ENCODE measurements at regions not wholly inside any gene's neighbourhood (a gene's known extent, or its start where the extent isn't known, plus 50 kb on each side); places are given as distances from the start of the nearest gene placed in this dataset.

GRCh38 chr3:106700981-106701380 lies 676.3 kb upstream of the CCDC54 start:
- no peak for DNase-seq (ENCODE audit: low read depth, low spot score)
- in situ Hi-C loops (cut with HindIII; ENCODE audit: low pct_unique_long_range_greater_than_20kb, low sequenced_read_pairs): no loop called here

GRCh38 chr3:106703524-106703923 lies 673.7 kb upstream of the CCDC54 start:
- in situ Hi-C loops (cut with HindIII; ENCODE audit: low pct_unique_long_range_greater_than_20kb, low sequenced_read_pairs): no loop called here
- no peak for DNase-seq (ENCODE audit: low read depth, low spot score)

- in situ Hi-C loops (cut with HindIII; ENCODE audit: low pct_unique_long_range_greater_than_20kb, low sequenced_read_pairs): no loop called here
- no peak for DNase-seq (ENCODE audit: low read depth, low spot score)
Observed at GRCh38 chr3:106707347-106707746, 669.9 kb upstream of the CCDC54 start.

GRCh38 chr3:106710596-106710995 lies 666.6 kb upstream of the CCDC54 start:
- in situ Hi-C loops (cut with HindIII; ENCODE audit: low pct_unique_long_range_greater_than_20kb, low sequenced_read_pairs): no loop called here
- no peak for DNase-seq (ENCODE audit: low read depth, low spot score)

GRCh38 chr3:106711650-106712049 lies 665.6 kb upstream of the CCDC54 start:
- DNase-seq (ENCODE audit: low read depth, low spot score): no peak
- in situ Hi-C loops (cut with HindIII; ENCODE audit: low pct_unique_long_range_greater_than_20kb, low sequenced_read_pairs): no loop called here

GRCh38 chr3:106714400-106714799 lies 662.8 kb upstream of the CCDC54 start:
- in situ Hi-C loops (cut with HindIII; ENCODE audit: low pct_unique_long_range_greater_than_20kb, low sequenced_read_pairs): no loop called here
- DNase-seq (ENCODE audit: low read depth, low spot score): no peak

GRCh38 chr3:106715286-106715685 lies 662.0 kb upstream of the CCDC54 start:
- DNase-seq (ENCODE audit: low read depth, low spot score): no peak
- in situ Hi-C loops (cut with HindIII; ENCODE audit: low pct_unique_long_range_greater_than_20kb, low sequenced_read_pairs): no loop called here

GRCh38 chr3:106717178-106717780 lies 660.0 kb upstream of the CCDC54 start:
- no peak for DNase-seq (ENCODE audit: low read depth, low spot score)
- in situ Hi-C loops (cut with HindIII; ENCODE audit: low pct_unique_long_range_greater_than_20kb, low sequenced_read_pairs): no loop called here

- in situ Hi-C loops (cut with HindIII; ENCODE audit: low pct_unique_long_range_greater_than_20kb, low sequenced_read_pairs): no loop called here
- no peak for DNase-seq (ENCODE audit: low read depth, low spot score)
Observed at GRCh38 chr3:106719077-106719476, 658.2 kb upstream of the CCDC54 start.

GRCh38 chr3:106719583-106719982 lies 657.7 kb upstream of the CCDC54 start:
- no peak for DNase-seq (ENCODE audit: low read depth, low spot score)
- in situ Hi-C loops (cut with HindIII; ENCODE audit: low pct_unique_long_range_greater_than_20kb, low sequenced_read_pairs): no loop called here

GRCh38 chr3:106720510-106720909 lies 656.7 kb upstream of the CCDC54 start:
- DNase-seq (ENCODE audit: low read depth, low spot score): no peak

GRCh38 chr3:106725566-106725965 lies 651.7 kb upstream of the CCDC54 start:
- no peak for DNase-seq (ENCODE audit: low read depth, low spot score)
- in situ Hi-C loops (cut with HindIII; ENCODE audit: low pct_unique_long_range_greater_than_20kb, low sequenced_read_pairs): no loop called here

More at GRCh38 chr3:106720510-106720909, 656.7 kb upstream of the CCDC54 start:
- in situ Hi-C loops (cut with HindIII; ENCODE audit: low pct_unique_long_range_greater_than_20kb, low sequenced_read_pairs): no loop called here

- in situ Hi-C loops (cut with HindIII; ENCODE audit: low pct_unique_long_range_greater_than_20kb, low sequenced_read_pairs): no loop called here
- no peak for DNase-seq (ENCODE audit: low read depth, low spot score)
Observed at GRCh38 chr3:106728315-106729098, 648.7 kb upstream of the CCDC54 start.

GRCh38 chr3:106729481-106729880 lies 647.8 kb upstream of the CCDC54 start:
- no peak for DNase-seq (ENCODE audit: low read depth, low spot score)
- in situ Hi-C loops (cut with HindIII; ENCODE audit: low pct_unique_long_range_greater_than_20kb, low sequenced_read_pairs): no loop called here

GRCh38 chr3:106731230-106731629 lies 646.0 kb upstream of the CCDC54 start:
- no peak for DNase-seq (ENCODE audit: low read depth, low spot score)
- in situ Hi-C loops (cut with HindIII; ENCODE audit: low pct_unique_long_range_greater_than_20kb, low sequenced_read_pairs): no loop called here

- DNase-seq (ENCODE audit: low read depth, low spot score): no peak
- in situ Hi-C loops (cut with HindIII; ENCODE audit: low pct_unique_long_range_greater_than_20kb, low sequenced_read_pairs): no loop called here
Observed at GRCh38 chr3:106734712-106735111, 642.5 kb upstream of the CCDC54 start.

- DNase-seq (ENCODE audit: low read depth, low spot score): no peak
- in situ Hi-C loops (cut with HindIII; ENCODE audit: low pct_unique_long_range_greater_than_20kb, low sequenced_read_pairs): no loop called here
Observed at GRCh38 chr3:106737265-106737664, 640.0 kb upstream of the CCDC54 start.

- DNase-seq (ENCODE audit: low read depth, low spot score): no peak
- in situ Hi-C loops (cut with HindIII; ENCODE audit: low pct_unique_long_range_greater_than_20kb, low sequenced_read_pairs): no loop called here
Observed at GRCh38 chr3:106740116-106740515, 637.1 kb upstream of the CCDC54 start.

All from SK-MEL-5 (cell line).